Gastroesophageal sphincter (tissue), 4 donors: ENCODE measurements at regions not wholly inside any gene's neighbourhood (a gene's known extent, or its start where the extent isn't known, plus 50 kb on each side); places are given as distances from the start of the nearest gene placed in this dataset.

Experiments used
- ATAC-seq: fragments of 150-250 bp; one replicate; pipeline ENCODE4 v1.9.1; 2016; ENCODE audit warnings: mild to moderate bottlenecking, moderate library complexity
- H3K27ac ChIP-seq, 4 donors: fragments of 200-600 bp; sonication (generic) in 3 of 4; 1 replicate in 3 of 4; 2 replicates in 1 of 4; pipeline ENCODE4 v1.5.1; 2016 to 2019
- H3K27me3 ChIP-seq: fragments of 200-600 bp; sonication (generic); one replicate; pipeline ENCODE4 v1.5.1; 2019
- H3K36me3 ChIP-seq, 2 donors: fragments of 200-600 bp; sonication (generic); one replicate each; pipeline ENCODE4 v1.5.1; 2019; ENCODE audit warnings: control low read depth in 1 of 2
- H3K4me1 ChIP-seq, 3 donors: fragments of 200-600 bp; sonication (generic); 1 replicate in 2 of 3; 2 replicates in 1 of 3; pipeline ENCODE4 v1.5.1; 2016 to 2019; ENCODE audit warnings: control low read depth in 2 of 3
- H3K4me3 ChIP-seq, 2 donors: fragments of 200-600 bp; sonication (generic); one replicate each; pipeline ENCODE4 v1.5.1; 2019; ENCODE audit warnings: mild to moderate bottlenecking in 1 of 2, moderate library complexity in 1 of 2
- H3K9me3 ChIP-seq, 3 donors: fragments of 200-600 bp; sonication (generic); one replicate each; pipeline ENCODE4 v1.5.1; 2017 to 2019; ENCODE audit warnings: control low read depth in 2 of 3
- EP300 ChIP-seq: sonication (generic); formaldehyde crosslinking; IDR thresholded peaks from one replicate; pipeline ENCODE4 v1.6.1; 2017; ENCODE audit warnings: antibody characterized with exemption, mild to moderate bottlenecking
- POLR2A ChIP-seq, 2 donors: fragments of 450-650 bp; IDR thresholded peaks; one replicate each; pipeline ENCODE4 v1.6.1; 2017; ENCODE audit warnings: antibody characterized with exemption in 2 of 2, mild to moderate bottlenecking in 2 of 2, moderate library complexity in 1 of 2
- POLR2AphosphoS5 ChIP-seq: sonication (generic); formaldehyde crosslinking; IDR thresholded peaks from one replicate; pipeline ENCODE4 v1.6.1; 2017; ENCODE audit warnings: antibody characterized with exemption
- WGBS, 2 donors: methylation state at CpG; one replicate each; pipeline ENCODE4 v1.1.5; 2018; ENCODE audit warnings: low coverage in 1 of 2; 5-methylcytosine and 5-hydroxymethylcytosine counted together
- TF ChIP-seq, protein P1 (sequence below), 4 experiments: fragments of 200-600 bp in 2 of 4; fragments of 450-650 bp in 2 of 4; sonication (generic) in 1 of 4; IDR thresholded peaks; one replicate each; pipeline ENCODE4 v1.5.1; 2017 to 2019; ENCODE audit warnings: antibody characterized with exemption in 4 of 4, mild to moderate bottlenecking in 2 of 4, moderate library complexity in 2 of 4

DNA sequence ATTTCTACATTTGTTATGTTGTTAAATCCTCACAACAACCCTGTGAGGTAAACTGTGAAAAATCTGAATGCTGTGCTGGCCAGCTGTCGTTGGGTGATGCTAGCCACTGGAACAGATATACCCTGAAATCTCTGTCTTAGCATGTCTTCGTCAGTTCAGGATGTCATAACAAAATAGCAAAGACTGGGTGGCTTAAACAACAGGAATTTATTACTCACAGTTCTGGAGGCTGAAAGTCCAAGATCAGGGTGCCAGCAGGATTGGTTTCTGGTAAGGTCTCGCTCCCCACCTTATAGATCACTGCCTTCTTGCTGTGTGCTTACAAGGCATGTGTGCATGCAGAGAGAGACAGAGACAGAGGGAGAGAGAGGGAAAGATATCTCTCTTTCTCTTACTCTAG, 211.7 kb downstream of the C11orf91 start:
- 44 to 73% methylated on average over 2 to 3 of the region's 3 CpGs for WGBS, 2 donors
- Histone ChIP-seq H3K4me1 (no peaks in the 10 kb centered on the region), H3K4me3 (no peak overlapping the region), H3K27ac (no peak overlapping the region), H3K36me3 (no peaks in the 10 kb centered on the region), H3K27me3 (peaks cover 37% of the 10 kb centered on the region), H3K9me3 (no peaks in the 10 kb centered on the region)
- no peak for ATAC-seq
- TF ChIP-seq EP300 (no peak), POLR2A (IDR thresholded peaks at IDR 0.05) (no peak), POLR2AphosphoS5 (no peak)
- TF ChIP-seq, protein P1, sequence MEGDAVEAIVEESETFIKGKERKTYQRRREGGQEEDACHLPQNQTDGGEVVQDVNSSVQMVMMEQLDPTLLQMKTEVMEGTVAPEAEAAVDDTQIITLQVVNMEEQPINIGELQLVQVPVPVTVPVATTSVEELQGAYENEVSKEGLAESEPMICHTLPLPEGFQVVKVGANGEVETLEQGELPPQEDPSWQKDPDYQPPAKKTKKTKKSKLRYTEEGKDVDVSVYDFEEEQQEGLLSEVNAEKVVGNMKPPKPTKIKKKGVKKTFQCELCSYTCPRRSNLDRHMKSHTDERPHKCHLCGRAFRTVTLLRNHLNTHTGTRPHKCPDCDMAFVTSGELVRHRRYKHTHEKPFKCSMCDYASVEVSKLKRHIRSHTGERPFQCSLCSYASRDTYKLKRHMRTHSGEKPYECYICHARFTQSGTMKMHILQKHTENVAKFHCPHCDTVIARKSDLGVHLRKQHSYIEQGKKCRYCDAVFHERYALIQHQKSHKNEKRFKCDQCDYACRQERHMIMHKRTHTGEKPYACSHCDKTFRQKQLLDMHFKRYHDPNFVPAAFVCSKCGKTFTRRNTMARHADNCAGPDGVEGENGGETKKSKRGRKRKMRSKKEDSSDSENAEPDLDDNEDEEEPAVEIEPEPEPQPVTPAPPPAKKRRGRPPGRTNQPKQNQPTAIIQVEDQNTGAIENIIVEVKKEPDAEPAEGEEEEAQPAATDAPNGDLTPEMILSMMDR (IDR thresholded peaks at IDR 0.05) = no peak

- no peaks in the 10 kb centered on the region for H3K9me3 ChIP-seq
- WGBS, 2 donors = 45 to 63% methylated on average over 2 to 3 of the region's 3 CpGs
- H3K4me3 ChIP-seq = no peak overlapping the region
- no peak for ATAC-seq
- no peaks in the 10 kb centered on the region for H3K36me3 ChIP-seq
- H3K27ac ChIP-seq = no peak overlapping the region
- no peak for TF ChIP-seq POLR2A (IDR thresholded peaks at IDR 0.05)
- TF ChIP-seq, protein P1 (IDR thresholded peaks at IDR 0.05) = no peak
- TF ChIP-seq POLR2AphosphoS5 = no peak
- TF ChIP-seq EP300 = no peak
- peaks cover 41% of the 10 kb centered on the region for H3K27me3 ChIP-seq
- H3K4me1 ChIP-seq = no peaks in the 10 kb centered on the region
Measured at GRCh38 chr11:33480626-33481025, 220.0 kb downstream of the C11orf91 start.

- Histone ChIP-seq H3K27me3 (peaks cover 36% of the 10 kb centered on the region), H3K9me3 (no peaks in the 10 kb centered on the region), H3K4me1 (no peaks in the 10 kb centered on the region), H3K27ac (no peak overlapping the region), H3K4me3 (no peak overlapping the region), H3K36me3 (no peaks in the 10 kb centered on the region)
- ATAC-seq = no peak
- TF ChIP-seq, protein P1 (IDR thresholded peaks at IDR 0.05) = no peak
- no peak for TF ChIP-seq POLR2AphosphoS5
- TF ChIP-seq POLR2A (IDR thresholded peaks at IDR 0.05) = no peak
- TF ChIP-seq EP300 = no peak
- WGBS, 2 donors = 89% methylated on average over 2 of the region's 3 CpGs; no CpG with 5 or more reads in 1 of the 2 donors
Measured at GRCh38 chr11:33479231-33479630, 221.4 kb downstream of the C11orf91 start.

DNA sequence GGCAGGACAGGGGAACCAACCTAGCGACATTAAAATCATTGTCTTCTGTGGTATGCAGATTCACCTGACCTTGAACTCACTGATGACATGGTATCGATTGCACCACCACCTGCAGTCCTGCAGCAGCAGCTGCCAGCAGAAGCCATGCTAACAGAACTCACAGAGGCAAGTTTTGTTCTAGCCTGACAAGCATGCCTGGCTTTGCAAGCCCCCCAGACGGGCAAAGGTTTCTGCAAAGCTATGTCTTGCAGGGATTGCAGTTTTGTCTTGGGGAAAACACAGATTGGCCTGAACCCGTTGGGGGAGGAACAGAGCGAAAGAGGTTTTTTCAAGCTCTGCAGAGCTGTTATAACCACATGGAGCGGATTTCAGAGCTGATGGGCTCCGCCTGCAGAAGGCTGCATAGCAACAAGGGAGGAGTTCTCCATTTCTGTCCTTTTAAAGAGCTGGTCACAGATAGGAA, 221.0 kb downstream of the HIPK3 start:
- Histone ChIP-seq H3K27me3 (peaks cover 31% of the 10 kb centered on the region), H3K4me1 (no peaks in the 10 kb centered on the region), H3K9me3 (no peaks in the 10 kb centered on the region), H3K27ac (no peak overlapping the region), H3K4me3 (no peak overlapping the region), H3K36me3 (no peaks in the 10 kb centered on the region)
- WGBS, 2 donors = 46 to 61% methylated on average over 2 to 5 of the region's 7 CpGs
- TF ChIP-seq POLR2AphosphoS5 (no peak), POLR2A (IDR thresholded peaks at IDR 0.05) (no peak), EP300 (no peak)
- TF ChIP-seq, protein P1 (IDR thresholded peaks at IDR 0.05) = no peak
- no peak for ATAC-seq

DNA sequence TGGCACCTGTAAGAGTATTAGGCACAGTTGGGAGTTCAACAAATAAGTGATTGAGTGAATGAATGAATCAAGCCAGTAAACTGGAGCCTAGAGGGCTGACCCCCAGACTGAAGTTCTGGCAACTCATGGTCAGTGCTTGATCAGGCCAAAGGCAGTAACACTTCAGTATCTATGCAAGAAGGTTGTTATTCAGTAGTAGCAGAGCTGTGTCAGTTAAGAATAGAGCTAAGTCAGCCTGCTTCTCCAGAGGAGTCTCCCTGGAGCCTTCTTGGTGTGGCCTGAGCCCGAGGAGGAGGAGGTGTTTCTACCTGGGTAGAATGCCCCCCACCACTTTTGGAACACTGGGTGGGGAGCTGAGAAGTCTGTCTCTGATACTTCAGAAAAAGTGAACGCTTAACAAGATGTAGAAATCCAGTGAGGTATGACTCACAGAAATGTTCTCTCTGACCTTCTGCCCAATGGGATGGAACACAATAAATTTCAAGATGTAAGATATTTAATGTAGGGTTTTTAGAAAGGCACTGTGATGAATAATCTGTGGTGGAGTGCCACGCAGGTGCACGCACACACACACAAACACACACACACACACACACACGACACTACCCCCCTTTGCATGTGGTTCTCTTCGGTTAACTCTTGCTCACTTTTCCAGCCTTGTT, 219.9 kb downstream of the HIPK3 start:
- H3K27me3 ChIP-seq = peaks cover 33% of the 10 kb centered on the region
- H3K36me3 ChIP-seq = no peaks in the 10 kb centered on the region
- ATAC-seq = no peak
- TF ChIP-seq POLR2A (IDR thresholded peaks at IDR 0.05) = no peak
- TF ChIP-seq, protein P1 (IDR thresholded peaks at IDR 0.05) = no peak
- TF ChIP-seq EP300 = no peak
- TF ChIP-seq POLR2AphosphoS5 = no peak
- no peak overlapping the region for H3K27ac ChIP-seq
- H3K9me3 ChIP-seq = no peaks in the 10 kb centered on the region
- no peak overlapping the region for H3K4me3 ChIP-seq
- 69 to 81% methylated on average over 5 of the region's 6 CpGs for WGBS, 2 donors
- no peaks in the 10 kb centered on the region for H3K4me1 ChIP-seq
